ENCODE measurements at regions not wholly inside any gene's neighbourhood (a gene's known extent, or its start where the extent isn't known, plus 50 kb on each side); places are given as distances from the start of the nearest gene placed in this dataset.

- Histone ChIP-seq H3K4me3 (no peak overlapping the region), H3K9ac (ENCODE audit: control insufficient read depth, insufficient read depth, low read length) (no peak overlapping the region), H4K20me1 (ENCODE audit: control insufficient read depth, insufficient read depth) (no peaks in the 10 kb centered on the region), H3K36me3 (ENCODE audit: control insufficient read depth in 2 of 2, insufficient read depth in 2 of 2, low read length in 1 of 2) (no peaks in the 10 kb centered on the region), H3K9me3 (replicated peaks; ENCODE audit: control insufficient read depth, insufficient read depth, low read length) (no peaks in the 10 kb centered on the region), H3K79me2 (ENCODE audit: control insufficient read depth, insufficient read depth, low read length) (no peaks in the 10 kb centered on the region), H3K4me2 (ENCODE audit: control insufficient read depth, insufficient read depth) (no peak overlapping the region), H2AFZ (ENCODE audit: control insufficient read depth, low read depth, low read length) (no peak overlapping the region), H3K4me1 (ENCODE audit: control insufficient read depth, insufficient read depth, low read length) (no peaks in the 10 kb centered on the region), H3K27me3 (replicated peaks in 1 of 2; ENCODE audit: control insufficient read depth in 2 of 2, insufficient read depth in 2 of 2, low read length in 1 of 2) (peaks cover 0 to 2% of the 10 kb centered on the region in 2 experiments; a peak in 2 of 4 replicates), H3K27ac (ENCODE audit: control insufficient read depth, insufficient read depth) (no peak overlapping the region)
- DNase-seq (ENCODE audit: low read depth, low spot score) = no peak
- SMC1A ChIA-PET (ENCODE audit: uncharacterized antibody, unreplicated experiment) = no interaction called here
- no TSS peak for BruUV-seq (replicated peaks)
- WGBS (ENCODE audit: insufficient coverage, insufficient replicate concordance, low lambda C conversion rate, missing lambda C conversion rate) = 57% methylated on average over 6 of the region's 6 CpGs
- intact Hi-C loops (cut with micrococcal nuclease; ENCODE audit: unreplicated experiment) = no loop called here
- no peak for TF ChIP-seq MYC (IDR thresholded peaks at IDR 0.05; ENCODE audit: insufficient read depth, insufficient read length, insufficient replicate concordance, low read length, severe bottlenecking)
- no peak for TF ChIP-seq KLF5 (IDR thresholded peaks at IDR 0.05; ENCODE audit: partially characterized antibody)
- TF ChIP-seq SMC3 (IDR thresholded peaks at IDR 0.05; ENCODE audit: borderline replicate concordance, low read length) = no peak
- TF ChIP-seq SUPT20H (IDR thresholded peaks at IDR 0.05; ENCODE audit: borderline replicate concordance, control insufficient read depth, low read depth, low read length) = no peak
- no peak for TF ChIP-seq IKZF2 (IDR thresholded peaks at IDR 0.05)
- TF ChIP-seq RELA (IDR thresholded peaks at IDR 0.05; ENCODE audit: borderline replicate concordance, partially characterized antibody) = no peak
- TF ChIP-seq CBFB (IDR thresholded peaks at IDR 0.05; ENCODE audit: low read depth) = no peak
- TF ChIP-seq ZNF384 (IDR thresholded peaks at IDR 0.05; ENCODE audit: borderline replicate concordance, low read depth, low read length) = no peak
- TF ChIP-seq SP1 (IDR thresholded peaks at IDR 0.05; ENCODE audit: low read depth, low read length) = no peak
- TF ChIP-seq IRF3 (IDR thresholded peaks at IDR 0.05) = no peak
- TF ChIP-seq BRCA1 (IDR thresholded peaks at IDR 0.05; ENCODE audit: low read depth, low read length) = no peak
- POLR2A ChIA-PET = no interaction called here
- no peak for FAIRE-seq
- RAD21 ChIA-PET (ENCODE audit: unreplicated experiment) = no interaction called here
- CTCF ChIA-PET = no interaction called here
- in situ Hi-C loops (cut with MboI) = no loop called here
- ATAC-seq = no peak
These were observed 56.6 kb downstream of the INHBB start for GRCh38 chr2:120402508-120402907.

All from GM12878 (cell line).